ENCODE measurements at regions not wholly inside any gene's neighbourhood (a gene's known extent, or its start where the extent isn't known, plus 50 kb on each side); places are given as distances from the start of the nearest gene placed in this dataset.

DNA sequence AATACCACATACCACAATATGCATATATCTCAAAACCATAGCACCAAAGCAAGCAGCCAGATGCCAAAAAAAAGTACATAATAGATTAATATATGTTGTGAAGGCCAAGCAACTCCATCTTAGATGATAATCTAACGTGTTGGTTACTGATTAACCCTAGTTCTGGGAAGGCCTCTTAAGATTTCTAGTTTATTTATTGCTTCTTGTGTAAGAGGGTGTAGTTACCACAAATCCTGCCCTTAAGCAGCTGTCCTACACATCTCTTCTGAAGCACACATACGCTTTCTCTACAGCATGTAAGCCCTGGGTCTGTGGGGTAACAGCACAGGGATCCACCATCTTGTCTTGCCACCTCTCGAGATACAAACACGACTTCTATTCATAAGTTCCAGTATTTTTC lies 236.8 kb upstream of the AVPR1A start:
- Histone ChIP-seq H4K20me1 (ENCODE audit: insufficient read depth, low read length) (no peaks in the 10 kb centered on the region), H3K4me3 (ENCODE audit: insufficient read depth, low read depth, low read length) (no peak overlapping the region), H3K56ac (ENCODE audit: extremely low read depth, insufficient read depth, low read length) (no peak overlapping the region), H2BK20ac (ENCODE audit: low read depth, low read length) (no peak overlapping the region), H2BK120ac (ENCODE audit: low read depth, low read length) (no peak overlapping the region), H3K9me3 (ENCODE audit: control insufficient read depth, insufficient read depth, low read length) (no peaks in the 10 kb centered on the region), H3K27ac (ENCODE audit: insufficient read depth, low read length) (no peak overlapping the region), H3K4ac (ENCODE audit: low read depth, low read length) (no peak overlapping the region), H3K9ac (ENCODE audit: low read depth, low read length) (no peak overlapping the region), H4K8ac (ENCODE audit: low read depth in 2 of 2, low read length in 2 of 2) (no peak overlapping the region), H4K91ac (ENCODE audit: insufficient read depth, low read depth, low read length) (no peak overlapping the region), H4K5ac (ENCODE audit: low read depth, low read length) (no peak overlapping the region), H3K23ac (ENCODE audit: low read depth, low read length) (no peak overlapping the region), H3K79me1 (ENCODE audit: low read depth in 1 of 2, low read length in 2 of 2) (no peaks in the 10 kb centered on the region), H3K4me2 (ENCODE audit: low read depth, low read length) (no peak overlapping the region), H3K14ac (replicated peaks; ENCODE audit: low read depth, low read length) (no peak overlapping the region), H3K18ac (ENCODE audit: low read depth, low read length) (no peak overlapping the region), H3K4me1 (ENCODE audit: control insufficient read depth, insufficient read depth, low read length) (no peaks in the 10 kb centered on the region), H2AK9ac (replicated peaks; ENCODE audit: low read depth, low read length, poor library complexity) (no peak overlapping the region), H2BK15ac (ENCODE audit: low read depth, low read length) (no peak overlapping the region), H2BK5ac (ENCODE audit: low read depth, low read length, poor library complexity, severe bottlenecking) (no peak overlapping the region), H3K36me3 (ENCODE audit: control insufficient read depth, insufficient read depth, low read length) (no peaks in the 10 kb centered on the region), H3K9me1 (ENCODE audit: insufficient read depth, low read length) (no peaks in the 10 kb centered on the region), H2AK5ac (ENCODE audit: low read depth, low read length) (no peak overlapping the region), H2AFZ (replicated peaks; ENCODE audit: low read length, poor library complexity) (no peak overlapping the region), H3K27me3 (ENCODE audit: control insufficient read depth, insufficient read depth, low read length) (no peaks in the 10 kb centered on the region)
- TF ChIP-seq, protein P1, sequence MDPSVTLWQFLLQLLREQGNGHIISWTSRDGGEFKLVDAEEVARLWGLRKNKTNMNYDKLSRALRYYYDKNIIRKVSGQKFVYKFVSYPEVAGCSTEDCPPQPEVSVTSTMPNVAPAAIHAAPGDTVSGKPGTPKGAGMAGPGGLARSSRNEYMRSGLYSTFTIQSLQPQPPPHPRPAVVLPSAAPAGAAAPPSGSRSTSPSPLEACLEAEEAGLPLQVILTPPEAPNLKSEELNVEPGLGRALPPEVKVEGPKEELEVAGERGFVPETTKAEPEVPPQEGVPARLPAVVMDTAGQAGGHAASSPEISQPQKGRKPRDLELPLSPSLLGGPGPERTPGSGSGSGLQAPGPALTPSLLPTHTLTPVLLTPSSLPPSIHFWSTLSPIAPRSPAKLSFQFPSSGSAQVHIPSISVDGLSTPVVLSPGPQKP (IDR thresholded peaks at IDR 0.05; ENCODE audit: borderline replicate concordance, low read depth, low read length) = no peak
- TF ChIP-seq MAFK (IDR thresholded peaks at IDR 0.05; ENCODE audit: low read depth, low read length) (no peak), USF2 (IDR thresholded peaks at IDR 0.05; ENCODE audit: low read depth, low read length) (no peak), RFX5 (IDR thresholded peaks at IDR 0.05; ENCODE audit: low read depth, low read length) (no peak), CEBPB (IDR thresholded peaks at IDR 0.05; ENCODE audit: low read depth, low read length) (no peak), MXI1 (IDR thresholded peaks at IDR 0.05; ENCODE audit: borderline replicate concordance, low read depth, low read length) (no peak), FOS (IDR thresholded peaks at IDR 0.05; ENCODE audit: low read depth, low read length) (no peak), NFE2L2 (IDR thresholded peaks at IDR 0.05; ENCODE audit: low read depth, low read length) (no peak), BHLHE40 (IDR thresholded peaks at IDR 0.05; ENCODE audit: low read depth, low read length) (no peak), RAD21 (IDR thresholded peaks at IDR 0.05; ENCODE audit: low read length) (no peak), CHD1 (IDR thresholded peaks at IDR 0.05; ENCODE audit: low read depth, low read length) (no peak), MAZ (IDR thresholded peaks at IDR 0.05; ENCODE audit: borderline replicate concordance, low read depth, low read length) (no peak), RCOR1 (IDR thresholded peaks at IDR 0.05; ENCODE audit: insufficient replicate concordance, low read length) (no peak), SMC3 (IDR thresholded peaks at IDR 0.05; ENCODE audit: low read depth, low read length) (no peak), POLR2A (IDR thresholded peaks at IDR 0.05; ENCODE audit: low read depth, low read length) (no peak)
- TF ChIP-seq, protein P2, sequence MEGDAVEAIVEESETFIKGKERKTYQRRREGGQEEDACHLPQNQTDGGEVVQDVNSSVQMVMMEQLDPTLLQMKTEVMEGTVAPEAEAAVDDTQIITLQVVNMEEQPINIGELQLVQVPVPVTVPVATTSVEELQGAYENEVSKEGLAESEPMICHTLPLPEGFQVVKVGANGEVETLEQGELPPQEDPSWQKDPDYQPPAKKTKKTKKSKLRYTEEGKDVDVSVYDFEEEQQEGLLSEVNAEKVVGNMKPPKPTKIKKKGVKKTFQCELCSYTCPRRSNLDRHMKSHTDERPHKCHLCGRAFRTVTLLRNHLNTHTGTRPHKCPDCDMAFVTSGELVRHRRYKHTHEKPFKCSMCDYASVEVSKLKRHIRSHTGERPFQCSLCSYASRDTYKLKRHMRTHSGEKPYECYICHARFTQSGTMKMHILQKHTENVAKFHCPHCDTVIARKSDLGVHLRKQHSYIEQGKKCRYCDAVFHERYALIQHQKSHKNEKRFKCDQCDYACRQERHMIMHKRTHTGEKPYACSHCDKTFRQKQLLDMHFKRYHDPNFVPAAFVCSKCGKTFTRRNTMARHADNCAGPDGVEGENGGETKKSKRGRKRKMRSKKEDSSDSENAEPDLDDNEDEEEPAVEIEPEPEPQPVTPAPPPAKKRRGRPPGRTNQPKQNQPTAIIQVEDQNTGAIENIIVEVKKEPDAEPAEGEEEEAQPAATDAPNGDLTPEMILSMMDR (conservative IDR thresholded peaks at IDR 0.05; ENCODE audit: low read depth, low read length) = no peak
- BruUV-seq (replicated peaks) = no TSS peak
- POLR2A ChIA-PET (ENCODE audit: unreplicated experiment) = no interaction called here
- WGBS, 2 experiments (ENCODE audit: extremely low coverage in 2 of 2, insufficient read length in 1 of 2) = no CpG with 5 or more reads among the region's 4 CpGs
- CTCF ChIA-PET = no interaction called here
- in situ Hi-C loops (cut with MboI; ENCODE audit: low sequenced_read_pairs) (no loop called here), dilution Hi-C loops (cut with HindIII; ENCODE audit: low sequenced_read_pairs, unreplicated experiment) (no loop called here), intact Hi-C loops (cut with micrococcal nuclease) (no loop called here)
- DNase-seq = no peak
- ATAC-seq (ENCODE audit: low read depth) = no peak
